GM23248 (cell line): ENCODE measurements at regions not wholly inside any gene's neighbourhood (a gene's known extent, or its start where the extent isn't known, plus 50 kb on each side); places are given as distances from the start of the nearest gene placed in this dataset.

Experiments
- EZH2 ChIP-seq: fragments of 200-600 bp; sonication (generic); IDR thresholded peaks from 2 replicates; pipeline ENCODE4 v1.6.1; 2018; ENCODE audit warnings: antibody characterized with exemption, mild to moderate bottlenecking; ENCODE audit not compliant: insufficient read depth, poor library complexity, severe bottlenecking
- EZH2phosphoT487 ChIP-seq: fragments of 200-600 bp; sonication (generic); IDR thresholded peaks from 2 replicates; pipeline ENCODE4 v1.6.1; 2018; ENCODE audit warnings: antibody characterized with exemption, moderate library complexity, mild to moderate bottlenecking, low read depth; ENCODE audit not compliant: insufficient read depth

- TF ChIP-seq EZH2 (no peak), EZH2phosphoT487 (no peak)
Observed at GRCh38 chr10:124245806-124246440, 152.5 kb upstream of the CHST15 start.
